M059J (cell line): ENCODE measurements at regions not wholly inside any gene's neighbourhood (a gene's known extent, or its start where the extent isn't known, plus 50 kb on each side); places are given as distances from the start of the nearest gene placed in this dataset.

Source experiments
- DNase-seq: peaks from one replicate; pipeline ENCODE4 v3.0.0-alpha.2; 2012; ENCODE audit warnings: low read depth

DNA sequence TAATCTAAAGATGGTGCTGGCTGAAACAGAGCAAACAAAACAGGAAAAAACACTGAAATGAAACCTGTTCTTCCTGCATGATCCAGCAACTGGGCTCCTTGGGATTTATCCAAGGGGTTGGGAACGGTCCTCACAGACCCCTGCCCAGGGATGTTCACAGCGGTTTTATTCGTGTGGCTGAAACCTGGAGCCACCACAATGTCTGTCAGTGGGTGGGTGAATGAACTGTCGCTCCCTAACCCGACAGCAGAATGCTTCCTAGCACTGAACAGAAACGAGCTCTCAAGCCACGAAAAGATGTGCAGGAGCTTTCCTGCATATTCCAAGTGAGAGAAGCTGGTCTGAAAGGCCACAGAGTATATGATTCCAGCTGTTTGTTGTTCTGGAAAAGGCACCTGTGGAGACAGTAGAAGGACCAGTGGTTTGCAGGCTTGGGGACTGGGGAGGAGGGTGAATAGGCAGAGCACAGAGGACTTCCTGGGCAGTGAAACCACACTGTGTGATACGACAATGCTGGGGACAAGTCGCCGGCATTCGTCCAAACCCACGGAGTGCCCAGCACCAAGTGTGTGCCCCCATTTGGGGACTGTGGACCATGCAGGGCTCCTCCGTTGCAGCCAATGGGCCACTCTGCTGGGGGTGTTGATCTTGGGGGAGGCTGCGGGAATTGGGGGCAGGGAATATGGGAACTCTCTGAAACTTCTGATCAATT lies 73.9 kb downstream of the TEX29 start:
- no peak for DNase-seq

DNA sequence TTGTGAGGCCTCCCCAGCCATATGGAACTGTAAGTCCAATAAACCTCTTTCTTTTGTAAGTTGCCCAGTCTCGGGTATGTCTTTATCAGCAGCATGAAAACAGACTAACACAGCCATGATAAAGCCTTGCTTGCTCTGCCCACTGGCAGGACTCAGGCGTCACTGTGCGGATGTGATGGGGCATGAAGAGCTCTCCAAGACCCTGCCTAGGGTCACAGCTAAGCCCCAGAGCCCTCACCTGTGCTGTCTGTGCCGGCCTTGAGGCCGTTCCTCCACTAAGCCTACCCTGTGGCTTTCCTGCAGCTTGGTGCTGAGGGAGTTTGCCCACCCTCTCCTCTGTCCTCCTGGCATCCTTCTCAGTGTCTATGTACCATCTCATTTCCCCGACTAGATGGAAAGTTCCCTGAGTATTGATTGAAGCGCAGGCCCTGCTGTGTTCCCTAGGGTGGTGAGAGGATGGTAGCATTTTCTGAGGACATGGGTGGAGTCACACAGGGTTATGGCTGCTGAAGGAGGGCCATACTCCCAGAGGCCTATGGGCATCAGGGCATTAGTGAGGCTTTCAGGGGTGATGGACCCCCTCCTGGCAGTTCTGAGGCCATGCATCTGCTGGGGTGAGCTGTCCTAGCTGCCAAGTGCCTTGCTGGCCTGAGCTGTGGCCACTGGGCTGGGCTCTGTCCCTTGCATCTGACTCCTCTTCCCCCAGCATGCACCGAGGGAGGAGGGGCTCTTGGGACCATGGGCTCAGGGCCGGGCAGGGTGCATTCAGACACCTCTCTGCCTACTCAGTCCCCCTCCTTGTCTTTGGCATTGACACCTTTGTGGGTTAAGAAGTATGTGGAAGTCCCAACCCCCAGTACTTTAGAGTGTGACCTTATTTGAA lies 75.3 kb downstream of the TEX29 start:
- DNase-seq: no peak

DNA sequence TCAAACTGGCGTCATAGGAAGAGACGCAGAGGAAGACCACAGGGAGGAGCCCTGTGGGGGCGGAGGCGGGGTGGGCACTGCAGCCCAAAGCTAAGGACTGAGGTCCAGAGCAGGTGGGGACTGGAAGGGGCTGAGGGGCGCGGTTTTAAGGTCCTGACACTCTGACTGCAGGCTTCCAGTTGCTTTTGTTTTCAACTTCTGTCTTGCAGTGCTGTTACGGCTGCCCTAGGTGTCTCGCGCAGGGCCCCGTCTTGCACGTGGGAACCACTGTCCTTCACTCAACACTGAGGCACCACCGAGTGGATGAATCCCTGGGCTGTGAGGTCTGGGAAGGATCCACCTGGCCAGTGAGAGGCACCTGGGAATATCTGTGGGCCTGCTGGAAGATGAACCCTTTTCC lies 76.0 kb downstream of the TEX29 start:
- no peak for DNase-seq

GRCh38 chr13:111397202-111397880 lies 76.9 kb downstream of the TEX29 start:
- DNase-seq: no peak

- DNase-seq: no peak
Observed at GRCh38 chr13:111398196-111398595, 77.8 kb downstream of the TEX29 start.

- no peak for DNase-seq
Observed at GRCh38 chr13:111398715-111399299, 78.4 kb downstream of the TEX29 start.

DNA sequence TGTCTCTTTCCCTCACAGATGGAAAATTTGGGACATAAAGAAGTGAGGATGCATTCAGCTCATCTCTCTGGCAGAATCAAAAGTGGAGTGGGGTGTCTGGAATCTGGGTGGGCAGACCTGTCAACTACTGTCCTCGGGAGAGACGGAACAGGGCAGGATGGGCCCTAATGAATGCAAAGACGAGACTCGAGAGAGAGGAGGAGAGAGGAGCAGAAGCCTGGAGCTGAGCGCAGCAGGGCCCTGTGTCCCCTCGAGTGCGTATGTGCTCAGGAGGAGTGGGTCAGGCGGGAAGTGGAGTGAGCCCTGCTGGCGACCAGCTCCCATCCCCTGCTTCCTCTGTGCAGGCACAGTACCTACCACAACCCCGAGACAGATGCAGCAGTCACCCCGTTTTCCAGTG lies 78.9 kb downstream of the TEX29 start:
- no peak for DNase-seq

DNA sequence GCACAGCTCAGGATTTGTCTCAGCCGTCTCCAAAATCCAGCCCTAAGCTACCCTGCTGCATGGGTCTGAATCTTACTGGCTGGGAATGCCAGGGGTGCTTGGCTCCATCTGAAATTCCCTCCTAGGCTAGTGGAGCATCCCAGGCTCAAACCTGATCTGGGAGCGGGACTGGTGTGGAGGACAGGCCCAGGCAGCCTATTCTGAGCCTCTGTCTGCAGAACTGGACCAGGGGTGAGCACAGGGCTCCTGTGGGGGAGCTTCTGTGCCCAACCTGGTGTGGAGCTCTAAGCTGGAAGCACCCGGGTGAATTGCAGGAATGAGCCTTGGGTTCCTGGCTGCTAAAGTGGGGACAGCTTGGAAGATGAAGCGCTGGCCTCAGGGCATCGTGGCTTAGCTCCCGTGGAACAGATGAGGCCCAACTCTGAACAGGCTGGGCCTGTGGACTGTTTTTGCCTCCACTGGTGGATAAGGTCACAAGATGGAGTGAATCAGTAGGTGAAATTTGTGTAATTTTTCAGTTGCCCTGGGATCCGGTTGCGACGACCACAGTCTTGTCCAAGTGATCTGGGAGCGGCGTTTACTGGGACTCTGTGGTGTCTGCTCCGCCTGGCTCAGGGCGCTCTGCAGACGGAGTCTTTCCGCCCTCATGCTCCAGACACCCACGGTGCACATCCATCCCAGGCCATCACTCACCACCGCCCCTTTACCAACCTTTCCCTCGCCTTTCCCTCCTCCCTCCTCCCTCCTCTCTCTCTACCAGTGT lies 79.5 kb downstream of the TEX29 start:
- DNase-seq: no peak

DNA sequence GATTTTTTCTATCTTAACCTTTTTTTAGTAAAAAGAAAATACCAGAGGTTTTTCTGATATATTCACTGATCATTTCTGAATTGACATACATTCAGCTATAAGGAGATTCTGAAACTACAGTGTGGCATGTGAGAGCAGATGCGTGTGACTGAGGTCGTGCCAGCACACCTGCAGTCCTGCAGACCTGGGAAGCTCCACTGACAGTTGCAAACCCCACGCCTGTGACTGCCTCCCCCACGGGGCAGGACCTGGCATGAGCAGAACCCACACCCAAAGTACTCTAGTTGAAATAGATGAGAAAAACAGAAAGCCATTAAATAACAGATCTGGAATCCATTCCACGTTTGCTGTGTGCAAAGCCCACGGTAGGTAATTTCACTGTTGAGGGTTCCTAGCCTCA lies 80.7 kb downstream of the TEX29 start:
- DNase-seq: no peak

DNA sequence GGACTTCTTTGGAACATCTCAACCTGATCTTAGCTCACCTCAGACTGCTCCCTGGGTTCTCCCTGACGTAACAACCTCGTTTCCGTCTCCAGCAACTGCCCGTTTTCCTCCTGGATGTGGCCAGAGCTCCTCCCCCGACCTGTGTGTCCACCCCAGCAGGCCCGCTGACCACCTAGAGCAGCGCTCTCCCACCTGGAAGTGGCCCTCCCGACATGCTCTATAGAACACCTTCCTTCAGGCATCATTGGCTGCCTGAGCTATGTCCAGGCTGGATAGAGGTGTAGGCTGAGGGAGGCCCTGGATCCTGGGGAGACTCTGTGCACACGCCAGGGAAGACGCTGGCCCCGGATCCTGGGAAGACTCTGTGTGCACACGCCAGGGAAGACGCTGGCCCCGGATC lies 81.3 kb downstream of the TEX29 start:
- no peak for DNase-seq

DNA sequence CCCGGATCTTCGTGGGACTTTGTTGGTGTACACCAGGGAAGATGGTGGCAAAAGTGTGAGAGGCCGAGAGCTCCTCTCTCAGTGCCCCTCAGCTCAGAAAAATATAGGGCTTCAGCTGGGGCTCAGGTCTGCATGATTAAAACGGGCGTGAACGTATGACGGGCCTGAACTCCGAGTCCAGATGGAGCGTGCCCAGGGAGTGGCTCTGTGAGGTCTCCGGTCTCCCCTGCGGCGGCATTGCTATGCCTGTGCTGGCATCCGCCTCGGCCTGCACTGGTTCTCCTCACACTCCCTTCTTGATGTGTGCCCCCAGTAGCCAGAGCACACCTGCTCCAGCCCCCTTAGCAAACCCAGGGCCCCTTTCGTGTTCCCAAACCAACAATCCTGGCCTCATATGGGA lies 82.0 kb downstream of the TEX29 start:
- DNase-seq: no peak

- DNase-seq: no peak
Observed at GRCh38 chr13:111403266-111403665, 82.8 kb downstream of the TEX29 start.

- no peak for DNase-seq
Observed at GRCh38 chr13:111404746-111405145, 84.3 kb downstream of the TEX29 start.

GRCh38 chr13:111406636-111407035 lies 86.2 kb downstream of the TEX29 start:
- DNase-seq: no peak

DNA sequence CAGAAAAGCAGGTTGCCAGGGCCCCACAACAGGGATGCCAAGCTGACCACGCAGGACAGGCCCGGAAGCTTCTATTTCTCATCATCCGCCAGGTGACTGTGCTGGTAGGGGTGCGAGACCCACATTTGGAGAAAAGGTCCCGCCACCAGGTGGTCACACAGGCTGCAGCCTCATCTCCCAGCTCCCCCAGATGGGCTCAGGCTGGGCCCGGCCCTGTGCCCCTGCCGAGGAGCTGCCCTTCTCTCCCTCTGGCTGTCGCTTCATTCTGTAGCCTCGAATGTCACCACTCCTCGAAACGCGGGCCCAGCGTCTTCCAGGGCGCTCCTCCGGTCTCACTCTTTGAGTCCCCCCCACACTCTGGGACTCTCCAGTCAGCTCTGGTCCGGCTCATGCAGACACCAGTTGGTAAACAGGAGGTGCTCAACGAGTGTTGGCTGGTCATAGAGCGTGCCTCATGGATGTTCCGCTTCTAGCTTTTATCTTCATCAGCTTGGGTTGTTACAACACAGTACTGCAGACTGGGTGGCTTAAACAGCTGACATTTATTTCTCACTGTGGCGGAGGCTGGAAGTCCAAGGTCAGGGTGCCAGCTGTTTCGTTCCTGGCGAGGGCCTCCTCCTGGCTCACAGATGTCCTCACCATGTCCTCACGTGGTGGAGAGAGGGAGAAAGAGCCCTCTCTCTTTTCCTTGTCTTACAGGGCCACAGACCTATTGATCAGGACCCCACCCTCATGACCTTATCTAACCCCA lies 87.1 kb downstream of the TEX29 start:
- no peak for DNase-seq

DNA sequence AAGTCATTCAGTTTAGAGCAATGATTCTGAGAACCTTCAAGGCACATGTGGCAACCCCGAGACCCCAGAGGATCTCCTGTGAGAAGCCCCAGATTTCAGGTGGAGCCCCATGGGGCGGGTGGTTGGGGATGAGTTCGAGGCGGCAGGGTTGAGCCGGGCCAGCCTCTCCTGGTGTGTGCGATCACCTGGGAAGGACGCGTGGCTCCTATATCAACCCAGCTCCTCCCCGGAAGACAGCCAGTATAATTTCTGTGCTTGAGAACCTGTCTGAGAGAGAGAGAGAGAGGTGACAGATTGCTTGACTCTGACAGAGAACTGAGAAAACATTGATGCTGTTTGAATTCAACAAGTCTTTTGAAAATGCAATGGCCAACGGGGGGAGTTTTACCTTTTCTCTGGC lies 89.0 kb downstream of the TEX29 start:
- DNase-seq: no peak

DNA sequence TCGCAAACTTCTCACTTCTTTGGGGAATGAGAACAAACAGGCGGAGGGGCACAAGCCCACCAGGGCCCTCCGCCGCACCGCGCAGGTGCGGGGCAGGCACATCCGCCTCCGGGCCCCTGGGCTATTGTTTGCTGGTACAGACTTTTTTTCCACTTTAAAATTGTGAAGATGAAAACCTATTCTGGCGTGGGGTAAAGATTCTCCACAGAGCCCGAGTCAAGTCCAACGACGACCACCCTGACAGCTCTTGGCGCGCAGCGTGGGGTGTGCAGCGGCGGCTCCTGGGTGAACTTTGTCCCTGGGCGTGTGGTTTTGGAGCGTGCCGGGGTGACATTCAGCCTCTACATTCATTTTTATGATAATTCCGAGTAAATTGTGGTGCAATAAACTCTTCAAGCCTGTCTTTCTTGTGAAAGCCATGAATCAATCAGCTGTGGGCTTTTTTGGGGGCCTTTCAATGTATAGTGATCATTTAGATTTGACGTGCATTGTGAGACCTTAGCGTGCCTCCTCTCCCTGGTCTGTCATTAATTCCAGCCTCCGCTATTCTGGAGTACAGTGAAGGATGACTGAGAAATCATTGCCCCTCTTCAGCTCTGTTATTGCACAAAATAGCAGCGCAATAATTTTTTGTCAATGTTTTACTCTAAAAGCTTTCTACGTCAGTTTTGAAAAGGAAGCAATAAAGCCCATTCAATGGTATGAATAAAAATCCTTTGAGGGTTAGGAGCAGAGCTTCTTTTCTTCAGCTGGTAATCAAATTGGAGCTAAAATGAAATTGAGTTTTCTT lies 90.0 kb downstream of the TEX29 start:
- no peak for DNase-seq

GRCh38 chr13:111411151-111411858 lies 90.9 kb downstream of the TEX29 start:
- DNase-seq: no peak

DNA sequence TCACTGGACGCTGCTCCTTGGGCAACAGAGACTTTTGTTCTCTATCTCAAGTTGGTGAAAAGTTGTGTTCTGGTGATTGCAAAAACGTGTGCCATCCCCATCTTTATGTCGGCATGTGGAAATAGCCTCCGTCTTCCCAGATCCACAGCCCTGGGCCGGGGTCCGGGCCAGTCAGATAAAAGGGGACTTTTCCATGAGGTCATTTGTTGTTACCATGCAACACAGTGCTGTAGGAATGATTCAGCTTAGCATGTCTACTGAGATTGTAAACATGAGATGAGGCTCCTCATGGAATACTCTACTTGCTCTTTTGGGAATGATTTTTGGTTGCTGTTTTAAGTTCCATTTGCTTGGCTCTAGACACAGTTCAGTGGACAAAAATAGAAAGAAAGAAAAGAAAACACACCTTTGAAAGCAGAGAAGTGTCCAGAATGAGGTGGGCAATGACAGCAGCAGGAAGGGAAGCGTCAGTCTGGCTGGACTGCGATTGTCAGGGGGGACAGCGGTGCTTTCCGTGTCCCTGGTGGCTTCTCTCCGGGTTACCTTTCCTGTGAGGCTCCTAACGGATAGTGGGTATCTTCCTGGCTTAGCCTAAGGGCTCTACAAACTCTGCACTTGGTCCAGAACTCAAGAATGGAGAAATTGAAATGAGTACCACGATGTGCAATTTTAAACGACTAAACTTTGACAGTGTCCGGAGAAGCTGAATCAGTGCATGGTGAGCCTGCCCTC lies 91.6 kb downstream of the TEX29 start:
- no peak for DNase-seq
